ENCODE measurements at regions not wholly inside any gene's neighbourhood (a gene's known extent, or its start where the extent isn't known, plus 50 kb on each side); places are given as distances from the start of the nearest gene placed in this dataset.

- TF ChIP-seq CTCF (IDR thresholded peaks at IDR 0.05) (no peak), EZH2 (IDR thresholded peaks at IDR 0.05; ENCODE audit: borderline replicate concordance, insufficient read depth, low read depth, low read length, poor library complexity, severe bottlenecking) (no peak)
Measured at GRCh38 chr14:58914279-58914855, 274.1 kb upstream of the DAAM1 start.

Data from B cell (primary cell).